ENCODE measurements at regions not wholly inside any gene's neighbourhood (a gene's known extent, or its start where the extent isn't known, plus 50 kb on each side); places are given as distances from the start of the nearest gene placed in this dataset.
"Not testable (repeated sequence)": the region's sequence is repeated elsewhere in the genome, so short reads cannot be mapped to it uniquely, and the experiment has no call there.

GRCh38 chr1:199878823-199879222 lies 148.7 kb upstream of the NR5A2 start:
- no peak for DNase-seq

GRCh38 chr1:199898654-199899053 lies 128.9 kb upstream of the NR5A2 start:
- DNase-seq, result no peak

DNA sequence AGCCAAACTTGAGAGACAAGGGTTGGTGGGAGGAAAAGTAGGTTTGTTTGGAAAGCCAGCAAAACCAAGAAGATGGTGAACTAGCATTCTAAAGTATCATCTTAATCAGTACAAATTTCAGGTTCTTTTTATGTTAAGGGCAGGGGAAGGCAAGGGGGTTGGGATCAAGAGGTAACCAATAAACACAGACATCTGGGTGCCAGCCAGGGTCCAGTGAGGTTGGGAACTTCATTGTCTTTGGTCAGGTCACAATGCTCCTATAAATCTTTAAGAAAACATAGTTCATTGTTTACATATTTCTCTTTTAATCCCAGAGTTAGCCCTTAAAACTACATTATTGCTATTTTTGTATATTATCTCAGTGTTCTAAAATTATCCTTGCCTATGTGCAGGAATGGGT lies 126.2 kb upstream of the NR5A2 start:
- DNase-seq, result no peak

DNA sequence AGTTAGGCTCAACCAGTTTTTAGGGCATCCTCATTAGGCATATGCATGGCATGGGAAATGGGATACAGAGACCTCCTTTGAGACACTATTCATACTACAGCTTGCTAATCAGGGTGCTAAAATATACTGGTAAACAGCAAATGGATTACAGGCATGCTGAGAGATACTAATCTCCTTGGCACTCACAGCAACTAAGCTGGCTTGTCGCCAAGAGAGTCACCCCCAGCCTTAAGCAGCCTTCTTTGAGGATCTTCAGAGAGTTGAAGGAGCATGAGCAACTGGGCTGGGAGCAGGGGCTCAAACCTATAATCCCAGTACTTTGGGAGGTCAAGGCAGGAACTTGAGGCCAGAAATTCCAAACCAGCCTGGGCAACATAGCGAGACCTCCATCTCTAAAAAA lies 120.1 kb upstream of the NR5A2 start:
- no peak for DNase-seq

GRCh38 chr1:199909137-199909536 lies 118.4 kb upstream of the NR5A2 start:
- no peak for DNase-seq

- DNase-seq, result no peak
Measured at GRCh38 chr1:199913318-199913717, 114.2 kb upstream of the NR5A2 start.

- DNase-seq, result no peak
Measured at GRCh38 chr1:199914546-199914945, 113.0 kb upstream of the NR5A2 start.

DNA sequence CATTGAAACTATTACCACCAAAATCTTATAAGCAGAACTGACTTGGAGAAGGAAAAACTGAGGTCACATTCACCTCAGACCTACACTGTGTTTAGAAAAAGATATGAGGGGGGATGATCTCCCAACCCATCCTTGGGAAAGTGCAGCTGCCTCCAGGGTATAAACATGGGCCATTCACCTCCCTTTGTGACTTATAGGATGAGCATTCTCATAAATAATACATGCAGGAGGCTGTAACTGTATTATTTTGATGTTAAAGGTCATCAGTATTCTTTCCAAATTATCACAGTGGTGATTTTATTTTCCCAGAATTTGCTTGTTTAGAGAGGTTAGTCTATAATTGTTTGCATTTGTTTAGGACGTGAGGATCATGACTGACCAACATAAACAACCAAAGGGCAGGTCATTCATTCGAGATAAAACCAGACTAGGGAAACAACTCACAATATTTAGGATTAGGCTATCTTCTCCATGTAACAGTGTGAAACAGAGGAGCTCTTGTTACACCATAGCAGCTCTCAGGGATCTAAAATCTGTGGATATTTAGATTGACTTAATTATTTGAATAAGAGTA lies 109.2 kb upstream of the NR5A2 start:
- DNase-seq, result no peak

GRCh38 chr1:199920635-199921034 lies 106.9 kb upstream of the NR5A2 start:
- DNase-seq, result no peak

DNA sequence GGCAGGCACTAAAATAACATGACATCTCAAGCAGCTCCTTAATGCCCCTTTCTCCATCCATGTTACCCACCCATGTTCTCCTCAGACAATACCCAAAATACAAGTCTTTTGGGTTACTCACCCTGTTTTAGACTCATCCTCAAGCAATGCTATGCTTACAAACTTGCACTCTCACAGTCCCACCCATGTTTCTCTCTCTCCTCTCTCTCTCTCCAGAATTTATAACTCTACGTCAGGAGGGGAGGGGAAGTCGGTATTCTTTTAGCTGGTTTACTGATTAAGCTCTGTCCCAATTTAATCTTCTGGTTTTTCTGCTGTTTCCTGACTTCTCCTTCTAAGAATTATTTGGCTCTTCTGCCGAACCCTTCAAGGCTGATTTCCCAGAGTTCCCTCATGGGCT lies 98.0 kb upstream of the NR5A2 start:
- no peak for DNase-seq

- not testable (repeated sequence) for DNase-seq
Measured at GRCh38 chr1:199930067-199930466, 97.4 kb upstream of the NR5A2 start.

DNA sequence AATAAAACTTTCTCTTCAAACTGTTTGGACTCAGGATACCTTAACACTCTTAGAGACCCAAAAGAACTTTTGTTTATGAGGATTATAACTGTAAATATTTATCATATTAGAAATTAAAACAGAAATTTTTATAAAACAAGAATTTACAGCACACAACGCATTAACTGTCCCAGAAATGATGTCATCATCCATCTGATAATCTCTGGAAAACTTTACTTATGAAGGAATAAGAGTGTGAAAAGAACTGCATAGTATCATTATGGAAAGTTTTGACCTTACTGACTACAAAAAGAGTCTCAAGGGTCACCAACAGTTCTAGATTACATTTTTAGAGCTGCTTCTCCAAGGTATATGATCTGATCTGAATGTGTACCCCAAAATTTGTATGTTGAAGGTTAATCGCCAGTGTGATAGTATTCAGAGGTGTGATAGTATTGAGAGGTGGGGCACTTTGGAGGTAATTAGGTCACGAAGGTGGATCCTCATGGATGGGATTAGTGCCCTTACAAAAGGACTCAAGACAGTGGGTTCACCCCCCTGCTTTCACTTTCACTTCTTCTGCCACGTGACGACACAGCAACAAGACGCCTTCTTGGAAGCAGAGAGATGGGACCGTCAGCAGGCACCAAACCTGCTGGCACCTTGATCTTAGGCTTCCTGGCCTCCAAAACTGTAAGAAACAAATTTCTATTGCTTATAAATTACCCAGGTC lies 95.7 kb upstream of the NR5A2 start:
- DNase-seq, result no peak

GRCh38 chr1:199932462-199932861 lies 95.0 kb upstream of the NR5A2 start:
- DNase-seq, result no peak

- DNase-seq, result no peak
Measured at GRCh38 chr1:199936441-199936840, 91.1 kb upstream of the NR5A2 start.

- DNase-seq, result no peak
Measured at GRCh38 chr1:199937161-199937560, 90.3 kb upstream of the NR5A2 start.

GRCh38 chr1:199937661-199938060 lies 89.8 kb upstream of the NR5A2 start:
- DNase-seq, result no peak

DNA sequence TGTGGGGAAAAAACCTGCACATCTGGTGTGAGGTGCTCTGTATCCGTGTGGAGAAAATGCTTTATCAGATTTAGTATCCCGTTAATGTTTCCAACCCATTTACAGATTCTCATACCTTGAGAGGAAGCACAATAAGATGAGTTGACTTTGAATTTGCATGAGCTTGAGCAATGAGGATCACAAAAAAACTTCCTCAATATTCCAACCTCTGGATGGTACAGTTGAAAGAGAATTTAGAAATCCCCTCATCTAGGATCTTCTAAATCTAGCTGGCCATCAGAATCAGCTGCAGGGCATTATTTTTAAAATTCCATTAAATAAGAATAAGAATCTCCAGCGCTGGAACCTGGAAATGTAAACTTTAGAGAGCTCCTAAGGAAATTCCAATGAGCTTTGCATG lies 82.5 kb upstream of the NR5A2 start:
- no peak for DNase-seq

DNA sequence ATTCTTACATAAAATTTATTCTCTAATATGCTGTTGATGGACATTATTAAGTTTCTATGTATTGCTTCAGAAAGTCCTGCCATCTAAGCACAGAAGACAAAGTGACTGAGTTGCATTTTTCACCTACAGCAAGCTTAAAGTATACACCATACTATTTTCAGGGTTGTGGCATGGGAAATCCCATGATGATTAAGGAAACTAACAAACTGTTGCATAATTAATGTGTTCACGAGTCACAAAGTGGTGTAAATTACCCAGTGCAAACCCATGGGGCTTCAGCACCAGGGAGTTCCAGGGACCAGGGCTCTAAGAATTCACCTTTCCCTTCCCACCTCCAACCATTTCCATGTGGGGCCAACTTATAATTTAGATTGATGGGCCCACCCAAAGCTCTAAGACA lies 81.9 kb upstream of the NR5A2 start:
- DNase-seq, result no peak

GRCh38 chr1:199946305-199947155 lies 81.0 kb upstream of the NR5A2 start:
- DNase-seq, result no peak

DNA sequence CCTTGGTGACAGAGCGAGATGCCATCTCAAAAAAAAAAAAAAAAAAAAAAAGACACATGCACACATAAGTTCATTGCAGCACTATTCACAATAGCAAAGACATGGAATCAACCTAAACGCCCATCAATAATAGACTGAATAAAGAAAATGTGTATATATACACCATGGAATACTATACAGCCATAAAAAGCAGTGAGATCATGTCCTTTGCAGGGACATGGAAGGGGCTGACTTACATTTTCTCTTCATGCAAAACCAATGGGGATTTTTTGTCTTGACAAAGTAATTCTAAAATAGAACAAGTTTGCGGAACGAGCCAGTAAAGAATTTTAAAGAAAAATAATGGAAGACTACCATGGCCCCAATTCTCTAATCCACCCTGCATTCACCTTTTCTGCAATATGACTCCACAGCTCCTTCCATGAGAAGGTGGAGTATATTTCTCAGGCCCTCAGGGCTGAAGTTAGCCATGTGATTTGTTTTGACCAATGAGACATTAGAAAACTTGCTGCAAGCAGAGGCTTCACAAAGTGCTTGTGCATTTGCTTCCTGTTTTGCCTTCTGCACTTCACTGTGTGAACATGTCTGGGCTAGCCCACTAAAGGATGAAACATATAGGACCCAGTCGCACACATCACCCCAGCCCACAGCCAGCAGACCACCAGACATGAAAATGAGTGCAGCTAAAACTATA lies 78.8 kb upstream of the NR5A2 start:
- DNase-seq, result no peak

DNA sequence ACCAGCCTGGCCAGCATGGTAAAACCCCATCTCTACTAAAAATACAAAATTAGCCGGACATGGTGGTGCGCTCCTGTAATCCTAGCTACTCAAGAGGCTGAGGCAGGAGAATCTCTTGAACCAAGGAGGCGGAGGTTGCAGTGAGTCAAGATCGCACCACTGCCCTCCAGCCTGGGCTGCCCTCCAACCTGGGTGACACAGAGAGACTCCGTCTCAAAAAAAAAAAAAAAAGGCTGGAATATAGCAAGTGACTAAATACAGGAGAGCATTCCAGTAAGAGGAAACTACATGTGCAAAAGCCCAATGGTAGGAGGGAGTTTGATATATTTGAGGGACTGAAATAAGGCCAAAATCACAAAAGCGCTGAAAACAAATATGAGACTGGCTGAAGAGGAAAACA lies 76.5 kb upstream of the NR5A2 start:
- not testable (repeated sequence) for DNase-seq

DNA sequence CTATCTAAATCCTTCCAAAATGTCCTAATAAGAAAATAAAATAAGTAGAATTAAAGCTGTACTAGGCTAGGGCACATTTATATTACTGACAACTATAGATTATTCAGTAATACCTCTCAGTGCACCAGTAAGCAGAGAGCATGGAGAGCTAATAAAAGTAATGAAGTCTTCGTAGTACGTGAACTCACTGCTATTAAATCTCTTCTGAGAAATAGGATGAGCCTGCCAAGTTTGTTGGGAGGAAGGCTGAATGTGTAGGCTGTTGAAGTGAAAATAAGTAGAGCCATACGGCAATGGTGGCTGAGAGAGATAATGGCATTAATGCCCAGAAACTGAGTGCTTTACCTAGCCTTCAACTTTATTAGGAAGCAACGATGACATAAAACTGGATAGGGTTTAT lies 73.9 kb upstream of the NR5A2 start:
- DNase-seq, result no peak

DNA sequence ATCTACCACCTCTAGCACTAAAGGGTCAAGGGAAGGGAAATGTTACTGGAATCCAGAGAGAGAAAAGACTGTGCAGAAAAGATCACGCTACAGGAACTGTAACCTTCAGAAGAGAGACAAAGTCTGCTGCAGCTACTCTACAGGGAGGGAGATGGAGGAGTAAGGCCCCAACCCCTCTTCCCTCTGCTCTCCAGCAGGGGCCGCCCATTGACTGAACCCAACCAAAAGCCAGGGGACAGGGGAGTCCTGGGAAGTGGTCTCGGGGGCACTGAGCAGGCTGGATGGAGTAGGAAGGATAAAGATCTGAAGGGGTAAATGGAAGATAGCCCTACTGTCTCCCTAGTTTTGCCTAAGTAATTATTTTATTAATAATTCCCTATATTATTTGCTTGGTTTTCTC lies 72.8 kb upstream of the NR5A2 start:
- DNase-seq, result no peak

GRCh38 chr1:199955235-199955634 lies 72.3 kb upstream of the NR5A2 start:
- DNase-seq, result no peak

All from midbrain (tissue), 1 donor.